GM19025 (cell line): ENCODE measurements at regions not wholly inside any gene's neighbourhood (a gene's known extent, or its start where the extent isn't known, plus 50 kb on each side); places are given as distances from the start of the nearest gene placed in this dataset.
A peak's percentile ranks its signal among the peaks of the same experiment; 100 is the strongest.
"Not testable (repeated sequence)": the region's sequence is repeated elsewhere in the genome, so short reads cannot be mapped to it uniquely, and the experiment has no call there.

Experiments used
- ATAC-seq: cut with Tn5 transposase; IDR thresholded peaks from one replicate; pipeline ENCODE4 v1.9.1; 2021; ENCODE audit warnings: mild to moderate bottlenecking, low read depth, moderate library complexity; ENCODE audit not compliant: unreplicated experiment

DNA sequence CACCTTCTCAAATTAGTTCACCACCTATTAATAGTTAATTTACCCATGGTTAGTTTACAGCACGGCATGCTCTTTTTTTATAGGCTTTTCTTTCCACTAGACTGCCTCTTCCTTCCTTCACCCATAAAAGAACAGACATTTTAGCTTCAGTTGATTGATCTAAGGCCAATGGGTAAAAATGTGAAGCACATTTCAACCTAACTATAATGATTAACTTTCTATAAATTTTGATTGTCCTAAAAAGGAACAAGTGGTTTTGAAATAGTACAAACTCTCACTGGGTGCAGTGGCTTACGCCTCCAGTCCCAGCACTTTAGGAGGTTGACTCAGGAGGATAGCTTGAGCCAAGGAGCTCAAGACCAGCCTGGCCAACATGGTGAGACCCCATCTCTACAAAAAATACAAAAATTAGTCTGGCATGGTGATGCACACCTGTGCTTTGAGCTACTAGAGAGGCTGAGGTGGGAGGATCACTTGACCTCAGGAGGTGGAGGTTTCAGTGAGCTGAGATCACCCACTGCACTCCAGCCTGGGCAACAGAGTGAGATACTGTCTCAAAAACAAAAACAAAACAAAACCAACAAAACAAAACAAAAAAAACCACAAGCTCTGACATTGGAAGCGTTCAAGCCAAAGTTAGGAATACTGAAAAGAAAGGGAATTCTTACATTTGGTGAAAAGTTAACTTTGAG is 89.9 kb upstream of the FAT1 start:
- no peak for ATAC-seq

DNA sequence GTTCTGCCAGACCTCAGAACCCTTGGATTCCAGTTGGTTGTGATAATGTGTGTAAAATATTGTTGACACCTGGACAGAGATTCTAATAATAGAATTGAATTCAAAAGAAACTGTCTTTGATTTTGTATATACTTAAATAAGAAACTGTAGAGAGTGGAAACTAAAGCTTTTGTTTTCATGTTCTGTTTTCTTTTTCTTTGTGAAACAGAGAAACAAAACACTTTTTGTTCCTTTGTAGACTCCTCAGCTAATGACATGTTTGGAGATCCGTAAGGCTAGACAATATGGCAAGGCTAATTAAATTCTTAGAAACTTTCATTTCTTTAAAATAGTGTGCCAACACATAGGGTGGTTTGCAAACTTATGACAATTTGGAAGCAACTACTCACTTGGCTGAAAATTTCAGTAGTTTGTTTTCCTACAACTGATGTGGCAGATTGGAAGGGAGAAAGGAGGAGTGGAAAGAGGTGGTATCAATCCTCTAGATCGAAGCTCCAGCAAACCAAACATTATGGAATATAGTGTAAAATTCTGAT is 90.9 kb upstream of the FAT1 start:
- ATAC-seq: no peak

DNA sequence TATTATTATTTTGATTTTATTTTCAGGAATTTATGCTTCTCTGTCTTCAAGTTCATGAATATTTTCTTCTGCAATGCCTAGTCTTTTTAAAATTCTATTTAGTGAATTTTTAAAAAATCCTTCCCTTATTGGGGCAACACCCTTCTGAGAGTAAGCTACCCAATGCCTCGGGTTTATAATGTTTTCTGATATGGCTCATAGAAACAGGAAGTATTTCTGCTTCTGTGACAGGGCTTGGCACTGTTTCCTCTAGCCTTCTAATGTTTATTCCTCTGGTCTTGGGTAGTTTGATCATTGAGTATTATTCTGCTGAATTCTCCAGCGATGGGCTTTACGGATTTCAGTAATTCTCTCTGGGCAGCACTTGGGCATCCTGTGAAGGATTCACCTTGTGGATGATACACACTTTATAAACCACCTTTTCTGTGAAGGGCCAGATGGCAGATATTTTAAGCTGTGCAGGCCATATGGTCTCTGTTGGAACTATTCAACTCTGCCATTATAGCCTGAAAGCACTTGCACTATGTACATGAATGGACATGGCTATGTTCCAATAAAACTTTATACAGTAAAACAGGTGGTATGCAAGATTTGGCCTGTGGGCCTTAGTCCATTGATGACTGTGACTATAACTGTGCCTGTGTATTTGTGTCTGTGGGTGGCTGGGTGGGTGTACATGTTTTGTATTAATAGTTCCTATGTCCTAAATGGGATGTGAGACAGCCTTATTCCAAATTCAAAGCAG is 95.9 kb upstream of the FAT1 start:
- ATAC-seq: no peak

DNA sequence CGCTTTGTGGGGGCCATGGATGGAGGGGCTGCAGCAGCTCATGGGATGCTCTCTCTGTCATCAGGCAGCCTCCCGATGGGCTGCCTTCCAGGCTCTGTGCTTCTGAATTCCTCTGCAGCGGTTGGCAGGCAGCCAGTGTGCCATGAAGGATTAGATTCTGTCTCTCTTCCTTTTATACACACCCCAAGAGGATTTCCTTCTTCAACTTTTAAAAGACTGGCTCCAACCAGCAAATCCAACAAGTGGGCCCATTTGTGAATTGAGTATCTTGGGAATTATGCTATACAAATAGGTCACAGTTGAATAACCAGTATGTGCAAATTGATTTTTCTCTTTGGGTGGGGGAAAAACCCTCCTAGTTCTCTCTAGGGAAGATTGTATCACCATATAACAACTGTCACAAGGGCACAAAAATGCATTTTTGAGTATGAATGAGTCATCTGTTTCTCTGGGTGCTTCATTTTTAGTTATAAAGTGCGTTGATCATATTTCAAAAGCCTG is 96.8 kb upstream of the FAT1 start:
- no peak for ATAC-seq

DNA sequence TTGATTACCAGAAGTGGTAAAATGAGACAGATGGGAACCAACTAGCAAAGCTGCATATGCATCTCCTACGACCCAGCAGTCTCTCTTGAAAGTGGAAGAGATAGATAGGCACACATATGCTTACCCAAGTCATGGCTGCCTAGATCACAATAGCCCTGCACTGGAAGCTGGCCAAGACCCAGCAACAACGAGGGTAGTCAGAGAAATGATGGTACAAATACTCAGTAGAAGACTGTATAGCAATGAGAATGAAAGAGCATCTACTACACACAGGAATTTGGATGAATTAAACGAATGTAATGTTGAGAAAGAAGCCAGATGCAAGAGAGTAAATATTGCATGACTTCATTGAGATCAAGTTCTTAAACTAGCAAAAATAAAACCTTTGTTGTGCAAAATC is 100.3 kb upstream of the FAT1 start:
- ATAC-seq: no peak

DNA sequence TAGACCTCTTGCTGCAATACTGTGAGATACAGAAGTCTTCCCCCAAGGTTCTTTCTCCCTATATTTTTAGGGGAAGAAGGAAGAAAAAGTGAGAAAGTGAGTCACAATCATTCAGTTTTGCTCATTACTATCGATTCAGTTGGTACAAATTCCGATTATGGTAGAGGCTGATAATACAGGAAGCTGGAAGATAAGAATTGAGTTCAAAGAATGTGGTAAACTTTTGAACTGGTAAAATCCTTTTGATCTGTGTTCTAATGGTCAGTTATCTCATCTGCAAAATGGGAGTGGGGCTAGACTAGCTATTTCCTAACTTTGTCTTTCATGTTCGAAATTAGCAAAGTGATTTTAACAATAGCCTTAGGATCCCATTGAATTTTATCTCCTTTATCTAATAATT is 101.4 kb upstream of the FAT1 start:
- no peak for ATAC-seq

DNA sequence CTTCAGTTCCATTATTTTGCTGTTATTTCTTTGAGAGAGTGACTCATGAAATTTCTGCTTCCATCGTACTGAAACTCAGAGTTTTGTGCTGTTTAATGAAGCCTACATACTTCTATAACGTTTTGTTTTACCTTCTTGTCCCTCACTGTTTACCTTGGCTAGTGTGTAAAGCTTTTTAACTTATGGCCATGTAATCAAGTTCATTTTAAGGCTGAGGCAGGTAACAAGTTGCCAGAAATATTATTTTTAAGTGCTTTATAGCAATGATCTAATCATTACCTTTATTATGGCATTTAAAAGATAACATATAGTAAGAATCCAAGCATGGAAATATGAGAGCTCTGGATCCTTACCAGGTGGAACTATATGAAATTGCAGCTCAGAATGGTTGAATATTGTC is 102.3 kb upstream of the FAT1 start:
- ATAC-seq: no peak

DNA sequence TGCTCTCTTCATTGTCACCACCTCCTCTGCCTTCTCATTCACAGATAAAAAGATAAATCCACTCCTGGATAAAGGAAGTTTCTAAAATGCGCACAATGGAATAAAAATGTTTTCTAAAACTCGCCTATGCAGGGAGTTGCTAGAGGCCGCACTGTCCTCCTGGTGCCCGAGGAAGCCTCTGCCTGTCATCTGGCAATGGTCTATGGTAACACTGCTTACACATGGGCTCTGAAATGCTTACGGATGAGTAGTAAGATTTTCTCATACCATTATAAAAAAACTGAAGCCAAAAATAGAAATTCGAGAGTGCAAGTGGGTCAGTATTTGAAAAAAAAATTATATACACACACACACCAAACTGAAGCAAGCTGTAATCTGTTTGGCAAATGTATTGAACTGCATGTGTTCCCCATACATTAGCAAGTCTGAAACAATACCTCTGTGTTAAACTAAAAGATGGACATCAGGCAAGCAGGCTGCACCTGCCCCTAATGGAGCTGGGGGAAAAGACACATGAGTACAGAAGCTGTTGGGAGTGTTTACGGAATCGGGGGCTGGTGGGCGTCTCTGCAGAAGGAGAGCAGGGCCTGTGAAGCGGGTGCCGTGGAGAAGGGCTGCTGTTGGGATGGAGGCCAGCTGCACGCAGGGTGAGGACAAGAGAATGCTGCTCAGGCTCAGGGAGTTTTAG is 103.3 kb upstream of the FAT1 start:
- ATAC-seq: no peak

DNA sequence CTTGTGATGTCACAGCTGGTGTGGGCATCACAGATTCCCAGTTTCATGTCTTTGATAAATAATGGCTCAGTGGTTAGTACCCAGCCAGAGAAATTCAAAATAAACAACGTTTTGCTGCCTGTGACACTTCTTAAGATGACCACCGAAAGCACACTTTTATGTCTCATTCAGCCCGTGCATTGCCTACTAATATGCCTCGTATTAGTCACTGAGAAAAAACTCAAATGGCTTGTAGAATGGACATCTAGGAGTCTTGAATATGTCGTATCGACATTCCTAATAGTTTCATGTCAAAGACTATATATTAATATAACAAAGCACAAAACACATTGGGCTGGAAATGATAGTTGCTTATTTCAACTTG is 103.9 kb upstream of the FAT1 start:
- no peak for ATAC-seq

DNA sequence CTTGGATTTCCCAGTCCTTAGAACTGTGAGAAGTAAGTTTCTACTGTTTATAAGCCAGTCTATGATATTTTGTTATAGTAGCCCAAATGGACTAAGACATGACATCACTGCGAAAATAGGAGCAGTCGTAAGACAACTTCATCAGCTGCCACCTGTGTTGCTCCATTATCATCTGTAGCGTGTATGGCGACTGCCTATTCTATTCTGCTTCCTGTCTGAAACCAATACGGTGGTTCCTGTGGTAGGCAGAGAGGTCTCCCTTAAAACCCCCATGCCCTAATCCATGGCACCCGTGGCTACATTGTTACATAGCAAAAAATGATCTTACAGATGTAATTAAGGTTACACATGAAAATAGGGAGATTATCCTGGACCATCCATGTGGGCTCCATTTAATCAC is 105.4 kb upstream of the FAT1 start:
- ATAC-seq: no peak

DNA sequence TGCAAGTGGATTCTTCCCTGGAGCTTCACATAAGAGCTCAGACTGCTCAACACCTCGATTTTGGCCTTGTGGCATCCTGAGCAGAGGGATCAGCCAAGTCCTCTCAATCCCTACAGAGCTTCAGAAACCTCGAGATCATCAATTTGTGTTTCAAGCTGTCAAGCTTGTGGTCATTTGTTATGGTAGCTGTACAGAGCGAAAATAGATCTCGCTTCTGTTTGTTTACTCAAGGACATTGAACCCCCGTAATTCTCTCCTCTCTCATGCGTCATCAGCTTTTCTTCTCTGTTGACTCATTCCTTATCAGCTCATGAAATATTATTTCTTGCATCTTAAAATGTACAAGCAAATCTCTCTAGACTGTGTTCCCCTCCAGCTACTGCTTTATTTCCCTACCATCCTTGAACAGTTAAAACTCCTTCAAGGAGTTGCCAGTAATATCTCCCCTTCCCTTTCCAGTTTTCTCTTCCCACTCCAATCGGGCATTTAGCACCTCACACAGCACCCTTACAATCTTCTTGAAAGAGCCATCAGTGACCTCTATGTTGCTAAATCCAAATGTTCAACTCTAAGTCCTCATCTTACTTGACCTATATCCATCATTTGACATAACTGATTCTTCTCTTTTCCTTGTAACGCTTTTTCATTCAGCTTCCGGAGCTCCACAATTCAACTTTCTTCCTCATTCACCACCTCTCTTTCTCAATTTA is 106.2 kb upstream of the FAT1 start:
- ATAC-seq: no peak

DNA sequence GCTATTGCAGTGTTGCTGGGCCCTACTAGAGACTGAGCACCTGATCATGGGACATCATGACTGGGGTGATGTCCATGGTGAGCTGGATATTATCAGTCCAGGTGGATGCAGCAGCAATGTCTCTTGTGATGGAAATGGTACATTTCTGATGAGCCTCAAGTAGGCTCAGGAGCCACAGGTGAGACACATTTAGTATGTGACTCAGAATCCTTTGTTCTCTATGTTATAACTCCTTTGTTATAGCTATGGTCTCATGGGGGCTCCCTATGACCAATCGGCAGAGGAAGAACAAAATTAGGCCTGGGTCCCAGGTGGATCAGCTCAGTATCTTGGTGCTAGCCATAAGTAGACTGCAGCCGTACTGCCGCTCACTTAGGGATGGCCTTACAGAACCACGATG is 107.9 kb upstream of the FAT1 start:
- ATAC-seq: no peak

DNA sequence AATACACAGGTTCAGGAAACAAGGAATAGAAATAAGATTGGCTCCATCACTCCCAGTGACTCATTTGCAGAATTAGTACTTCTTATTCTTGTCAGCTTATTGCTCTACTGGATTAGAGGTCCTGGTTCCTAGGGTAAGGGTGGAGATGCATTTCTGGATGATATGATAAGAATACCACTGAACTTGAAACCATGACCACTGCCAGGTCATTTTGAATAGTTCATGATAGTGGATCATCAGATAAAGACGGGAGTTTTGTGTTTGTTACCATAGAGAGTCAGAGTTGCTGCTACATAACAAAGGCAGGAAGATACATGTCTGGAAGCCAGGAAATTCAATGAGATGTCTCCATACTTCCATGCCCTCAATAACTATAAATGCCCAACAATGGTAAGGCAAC is 109.2 kb upstream of the FAT1 start:
- no peak for ATAC-seq

DNA sequence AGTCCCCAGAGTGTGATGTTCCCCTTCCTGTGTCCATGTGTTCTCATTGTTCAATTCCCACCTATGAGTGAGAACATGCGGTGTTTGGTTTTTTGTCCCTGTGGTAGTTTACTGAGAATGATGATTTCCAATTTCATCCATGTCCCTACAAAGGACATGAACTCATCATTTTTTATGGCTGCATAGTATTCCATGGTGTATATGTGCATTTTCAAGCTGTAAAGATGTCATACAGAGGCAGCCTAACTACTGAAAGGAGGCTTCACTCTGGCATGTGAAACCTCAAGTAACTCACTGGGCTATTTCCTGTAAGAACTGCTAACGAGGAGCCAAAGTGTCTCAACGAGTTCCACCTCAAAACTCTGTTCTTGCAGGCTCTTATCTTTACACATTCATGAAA is 113.8 kb upstream of the FAT1 start:
- ATAC-seq: not testable (repeated sequence)

DNA sequence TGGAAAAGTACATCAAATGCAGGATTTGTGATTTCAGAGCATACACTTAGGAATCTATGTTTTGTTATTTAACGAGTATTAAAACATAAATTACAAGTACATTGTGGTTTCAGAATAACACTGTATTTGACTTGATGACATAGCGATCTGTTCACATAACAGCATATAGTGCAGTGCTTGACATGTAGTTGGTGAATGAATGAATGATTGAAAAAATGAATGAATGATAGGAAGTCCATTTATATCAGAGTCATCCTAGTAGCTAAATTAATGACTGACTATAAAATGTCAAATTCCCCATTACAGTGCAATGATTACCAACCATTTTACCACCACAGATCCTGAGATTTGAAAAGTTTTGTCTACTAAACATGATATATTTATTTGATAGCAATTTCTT is 114.6 kb upstream of the FAT1 start:
- no peak for ATAC-seq

DNA sequence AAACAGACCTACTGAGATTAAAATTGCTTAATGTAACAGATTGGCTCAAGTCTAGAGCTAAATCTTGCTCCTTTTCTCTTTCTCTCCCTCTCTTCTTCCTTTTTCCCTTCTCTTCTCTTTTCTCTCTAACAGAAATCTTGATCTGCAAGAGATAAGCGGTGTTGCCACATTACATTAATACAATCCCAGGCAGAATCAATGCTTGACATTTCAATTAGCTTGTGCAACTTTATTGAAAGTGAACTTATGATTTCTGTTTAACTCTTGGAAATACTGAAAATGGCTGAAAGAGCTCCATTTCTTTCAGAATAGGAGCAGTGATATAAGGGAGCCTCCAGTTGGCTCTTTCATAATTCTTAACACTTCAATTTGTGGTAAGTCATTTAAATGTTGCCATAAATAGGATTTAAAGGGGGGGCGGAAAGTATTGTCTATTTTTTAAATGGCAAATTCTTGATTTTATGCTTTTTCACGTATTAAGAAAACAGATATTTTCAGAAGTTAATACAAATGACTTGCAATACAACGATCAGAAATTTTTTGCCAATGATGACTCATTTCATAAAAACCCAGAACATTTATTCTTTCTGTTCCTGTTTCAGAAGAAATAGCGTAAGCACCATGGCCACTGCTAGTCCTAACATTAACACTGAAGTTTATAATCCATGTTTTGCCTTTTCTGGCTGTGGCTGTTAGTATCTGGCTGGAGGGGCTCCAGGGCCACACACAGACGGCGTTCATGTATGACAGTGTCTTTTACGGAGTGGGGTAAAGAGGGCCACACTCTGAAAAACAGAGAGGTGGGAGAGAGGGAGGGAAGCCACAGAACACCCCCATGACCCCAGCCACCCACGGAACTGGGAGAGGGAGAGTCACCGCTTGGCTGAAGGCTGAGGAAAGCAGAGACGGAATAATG is 115.7 kb upstream of the FAT1 start:
- ATAC-seq: peak; percentile 48

DNA sequence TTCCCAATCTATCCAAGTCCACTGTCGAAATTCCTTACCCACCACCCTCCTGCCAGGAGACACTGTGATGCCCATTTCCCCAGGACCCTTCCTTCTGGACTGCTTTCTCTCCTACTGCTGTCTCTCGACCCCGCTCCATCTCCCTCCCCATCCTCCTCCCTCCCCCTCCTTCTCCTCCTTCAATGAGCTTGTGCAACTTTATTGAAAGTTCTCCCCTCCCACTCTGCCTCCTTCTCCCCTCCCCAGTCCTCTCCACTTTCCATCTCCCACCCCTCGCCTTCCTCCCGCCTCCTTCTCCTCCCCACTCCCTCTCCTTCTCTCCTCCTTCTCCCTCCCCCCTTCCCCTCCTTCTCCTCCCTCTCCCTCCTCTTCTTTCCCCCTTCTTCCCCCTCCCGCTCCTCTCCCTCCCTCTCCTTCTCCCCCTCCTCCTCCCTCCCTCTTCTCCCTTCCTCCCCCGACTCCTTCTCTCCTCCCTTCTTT is 116.6 kb upstream of the FAT1 start:
- no peak for ATAC-seq

DNA sequence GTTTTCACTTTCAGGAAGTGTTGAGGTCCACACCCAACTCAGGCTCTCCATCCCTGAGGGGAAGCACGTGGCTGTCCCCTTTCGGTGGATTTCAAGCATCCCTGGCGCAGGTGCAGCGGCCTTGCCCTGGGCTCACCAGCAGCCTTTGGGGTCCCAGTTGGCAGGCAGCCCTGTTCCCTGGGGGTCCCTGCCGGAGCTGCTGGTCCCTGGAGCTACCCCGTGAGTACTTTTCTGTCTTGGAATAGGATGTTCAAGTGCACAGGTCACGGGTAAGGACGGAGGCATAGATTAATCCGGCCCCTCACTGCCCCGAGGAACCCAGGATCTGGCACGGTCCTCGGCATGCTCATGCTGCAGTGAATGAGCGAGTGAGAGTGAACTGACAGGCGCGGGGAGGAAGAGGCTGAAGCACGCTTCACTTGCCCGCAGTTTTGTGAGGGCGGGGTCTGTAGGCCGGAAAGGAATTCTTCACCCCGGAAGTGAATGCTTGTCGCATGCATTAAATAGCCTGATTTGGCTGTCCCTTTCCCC is 117.2 kb upstream of the FAT1 start:
- no peak for ATAC-seq

DNA sequence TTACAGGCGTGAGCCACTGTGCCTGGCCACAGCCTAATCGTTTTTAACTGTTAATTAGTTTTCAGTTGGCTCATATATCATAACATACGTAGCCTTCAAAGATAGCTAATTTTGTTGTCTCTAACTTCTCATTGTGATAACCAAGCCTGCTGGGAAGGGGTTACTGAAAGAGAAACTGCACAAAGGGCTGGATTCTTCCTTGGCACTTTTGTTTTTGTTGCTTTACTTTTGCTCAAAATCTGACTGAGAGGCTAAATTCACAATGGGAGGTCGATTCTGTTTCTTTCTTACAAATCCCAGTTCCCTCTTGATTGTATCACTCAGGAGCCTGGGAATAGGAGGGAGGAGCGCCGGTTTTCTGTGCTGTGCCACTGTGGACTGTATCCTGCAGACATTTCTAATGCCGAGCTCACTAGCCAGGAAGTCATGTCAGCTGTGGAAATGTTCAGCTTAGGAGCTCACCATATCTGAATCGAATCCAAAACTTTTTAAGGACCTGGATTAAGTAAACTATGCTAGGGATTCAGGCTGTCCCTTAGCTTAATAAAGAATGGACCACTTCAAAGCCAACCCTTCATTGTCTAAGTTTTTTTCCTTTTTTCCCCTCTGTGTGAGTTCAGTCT is 120.5 kb upstream of the FAT1 start:
- ATAC-seq: no peak
